HG03342 (cell line): ENCODE measurements at regions not wholly inside any gene's neighbourhood (a gene's known extent, or its start where the extent isn't known, plus 50 kb on each side); places are given as distances from the start of the nearest gene placed in this dataset.
A peak's percentile ranks its signal among the peaks of the same experiment; 100 is the strongest.
"Not testable (repeated sequence)": the region's sequence is repeated elsewhere in the genome, so short reads cannot be mapped to it uniquely, and the experiment has no call there.

Experiments
- ATAC-seq: cut with Tn5 transposase; IDR thresholded peaks from one replicate; pipeline ENCODE4 v1.9.1; 2021; ENCODE audit warnings: mild to moderate bottlenecking, moderate library complexity; ENCODE audit not compliant: unreplicated experiment

DNA sequence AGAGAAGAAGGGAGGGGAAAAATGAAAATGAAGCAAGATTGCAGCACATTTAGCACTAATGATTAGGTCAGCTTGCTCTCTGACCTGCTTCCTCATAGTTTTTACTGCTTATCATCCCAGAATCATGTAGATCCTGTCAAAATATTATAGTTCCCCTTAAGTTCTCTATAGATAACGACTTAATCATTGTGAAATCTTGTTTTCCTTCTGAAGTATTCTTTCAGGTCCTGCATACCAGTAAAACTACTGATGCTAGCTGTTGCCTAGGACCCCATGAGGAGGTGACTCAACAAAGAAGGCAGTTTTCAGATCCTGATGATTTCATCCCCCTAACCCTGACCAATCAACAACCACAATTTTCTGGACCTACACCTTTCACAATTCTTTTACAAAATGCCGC, 1131.7 kb downstream of the SLITRK5 start:
- ATAC-seq, result no peak

DNA sequence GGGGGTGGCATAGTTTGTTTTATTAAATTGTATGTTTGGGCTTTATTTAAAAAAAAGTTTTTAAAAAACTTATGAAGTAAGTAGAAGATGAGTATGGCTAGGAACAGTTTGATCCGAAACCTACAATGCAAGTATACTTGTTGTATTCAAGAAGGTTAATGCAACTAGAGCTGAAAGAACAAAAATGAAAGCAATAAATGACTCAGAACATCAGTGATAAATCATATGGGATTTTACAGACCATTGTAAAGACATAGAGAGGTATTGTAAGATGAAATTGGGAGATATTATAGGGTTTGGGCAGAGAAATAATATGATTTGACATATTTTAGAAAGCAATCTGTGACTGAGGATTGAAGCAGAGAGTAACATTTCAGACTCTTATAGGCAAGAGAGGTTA, 1135.3 kb downstream of the SLITRK5 start:
- no peak for ATAC-seq

DNA sequence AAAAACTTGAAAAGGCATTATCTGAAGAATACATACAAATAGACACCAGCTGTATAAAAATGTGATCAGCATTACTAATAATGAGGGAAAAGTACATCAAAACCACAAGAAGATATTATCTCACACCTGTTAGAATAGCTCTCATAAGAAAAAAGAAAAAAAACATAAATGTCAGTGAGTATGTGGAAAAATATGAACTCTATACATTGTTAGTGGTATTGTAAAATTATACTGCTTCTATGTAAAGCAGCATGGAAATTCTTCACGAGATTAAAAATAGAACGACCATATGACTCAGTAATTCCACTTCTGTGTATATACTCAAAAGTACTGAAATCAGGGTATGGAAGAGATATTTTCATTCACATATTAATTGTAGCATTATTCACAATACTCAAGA, 1146.4 kb downstream of the SLITRK5 start:
- ATAC-seq, result no peak

DNA sequence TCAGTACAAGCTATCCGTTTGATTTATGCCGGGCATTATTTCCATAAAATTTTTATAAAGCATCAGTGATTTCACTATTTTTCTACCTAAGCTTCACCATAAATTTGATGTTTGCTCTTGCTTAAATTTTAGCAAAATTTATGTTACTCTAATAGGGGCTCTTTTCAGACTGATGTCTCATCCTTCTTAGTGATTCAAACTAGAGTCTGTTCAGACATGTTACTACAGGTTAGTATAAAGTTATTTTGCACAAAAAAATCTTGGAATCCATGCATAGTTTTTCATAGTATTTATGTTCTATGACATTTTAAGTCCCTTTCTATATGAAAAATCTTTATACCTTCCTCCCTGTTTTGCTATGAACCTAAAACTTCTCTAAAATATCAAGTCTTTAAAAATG, 1151.9 kb downstream of the SLITRK5 start:
- no peak for ATAC-seq

DNA sequence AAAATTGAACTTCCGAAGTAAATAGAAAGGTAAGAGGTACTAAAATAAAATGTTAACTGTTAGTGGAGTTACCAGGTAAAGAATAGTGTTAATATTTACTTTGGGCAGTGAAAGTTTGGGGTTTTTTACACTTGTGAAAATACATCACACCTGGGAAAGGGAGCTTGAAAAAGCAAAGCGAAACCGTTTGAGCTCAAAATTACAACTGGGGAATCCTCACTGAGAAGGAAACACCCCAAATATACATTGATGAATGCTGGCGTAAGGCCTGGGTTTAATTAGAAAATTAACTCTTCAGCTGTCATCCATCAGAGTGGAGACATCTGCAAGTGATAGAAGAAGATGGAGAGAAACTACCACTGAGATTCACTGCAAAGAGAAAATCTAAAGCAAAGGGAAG, 1153.0 kb downstream of the SLITRK5 start:
- ATAC-seq, result no peak

DNA sequence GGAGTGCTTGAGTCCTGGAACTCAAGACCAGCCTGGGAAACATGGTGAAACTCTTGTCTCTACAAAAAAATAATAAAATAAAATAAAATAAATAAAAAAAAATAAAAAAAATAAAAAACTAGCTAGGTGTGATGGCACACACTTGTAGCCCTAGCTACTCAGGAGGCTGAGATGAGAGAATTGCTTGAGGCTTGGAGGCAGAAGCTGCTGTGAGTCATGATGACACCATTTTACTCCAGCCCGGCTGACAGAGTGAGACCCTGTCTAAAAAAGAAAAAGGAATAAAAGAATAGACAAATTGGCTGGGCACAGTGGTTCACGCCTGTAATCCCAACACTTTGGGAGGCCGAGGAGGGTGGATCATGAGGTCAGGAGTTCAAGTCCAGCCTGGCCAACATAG, 1168.9 kb downstream of the SLITRK5 start:
- ATAC-seq, result no peak

DNA sequence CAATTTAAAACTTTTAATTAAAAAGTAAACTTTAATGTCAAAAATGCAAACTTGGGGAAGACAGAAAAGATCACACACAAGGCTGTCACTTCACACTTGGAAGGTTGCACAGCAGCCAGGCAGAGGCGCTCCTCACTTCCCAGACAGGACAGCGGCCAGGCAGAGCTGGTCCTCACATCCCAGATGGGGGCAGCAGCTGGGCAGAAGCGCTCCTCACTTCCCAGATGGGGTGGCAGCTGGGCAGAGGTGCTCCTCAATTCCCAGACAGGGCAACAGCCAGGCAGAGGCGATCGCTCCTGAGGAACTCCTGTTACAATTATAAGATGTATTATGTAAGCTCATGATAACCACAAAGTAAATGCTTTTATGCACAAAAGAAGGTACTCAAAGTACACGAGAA, 1181.1 kb downstream of the SLITRK5 start:
- ATAC-seq, result not testable (repeated sequence)

DNA sequence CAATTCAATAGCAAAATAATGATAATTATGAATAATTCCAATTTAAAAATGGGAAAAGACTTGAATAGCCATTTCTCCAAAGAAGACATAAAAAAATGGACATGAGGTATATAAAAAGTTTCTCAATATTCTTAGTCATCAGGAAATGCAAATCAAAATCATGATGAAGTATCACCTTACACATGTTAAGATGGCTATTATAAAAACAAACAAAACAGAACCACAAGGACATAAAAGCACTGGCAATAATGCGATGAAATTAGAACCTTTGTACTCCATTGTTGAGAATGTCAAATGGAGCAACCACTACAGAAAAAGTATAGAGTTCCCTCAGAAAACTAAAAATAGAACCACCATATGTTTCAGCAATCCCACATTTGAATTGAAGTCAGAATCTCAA, 1186.1 kb downstream of the SLITRK5 start:
- ATAC-seq, result no peak

DNA sequence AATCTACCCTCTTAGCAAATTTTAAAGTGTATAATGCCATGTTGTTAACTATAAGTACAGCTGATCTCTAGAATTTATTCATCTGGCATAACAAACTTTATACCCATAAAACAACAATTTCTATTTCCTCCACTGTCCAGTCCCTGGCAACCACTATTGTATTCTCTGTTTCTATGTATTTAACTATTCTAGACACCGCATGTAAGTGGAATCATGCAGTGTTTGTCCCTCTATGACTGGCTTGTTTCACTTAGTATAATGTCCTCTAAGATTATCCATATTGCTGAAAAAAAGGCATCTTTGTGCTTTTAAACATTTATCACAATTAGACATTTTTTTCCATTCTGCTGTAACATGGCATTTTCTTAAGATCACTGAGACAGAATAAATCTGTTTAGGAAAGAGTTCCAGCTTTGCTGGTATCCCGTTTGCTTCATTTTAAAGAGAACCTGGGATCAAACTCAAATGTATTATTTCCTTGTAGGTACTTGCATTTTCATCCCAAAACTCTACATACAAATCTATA, 1191.0 kb downstream of the SLITRK5 start:
- ATAC-seq, result no peak

DNA sequence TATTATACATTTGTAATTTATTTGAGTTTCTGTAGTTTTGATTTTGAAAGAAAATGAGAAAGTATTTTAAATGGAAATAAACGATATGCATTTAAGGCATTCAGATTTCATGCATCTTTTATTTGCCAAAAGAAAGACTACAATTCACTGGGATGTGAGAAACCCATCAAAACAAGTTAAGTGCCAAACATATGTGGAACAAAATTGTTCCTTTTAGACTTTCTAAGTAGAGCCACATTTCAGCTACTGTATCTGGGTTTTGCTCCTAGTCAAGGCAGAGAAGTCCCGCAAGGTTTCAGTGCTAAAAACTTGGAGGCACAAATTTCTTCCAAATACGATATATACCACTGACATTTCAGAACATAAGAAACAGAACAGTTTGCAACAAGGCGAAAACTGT, 1191.9 kb downstream of the SLITRK5 start:
- no peak for ATAC-seq

DNA sequence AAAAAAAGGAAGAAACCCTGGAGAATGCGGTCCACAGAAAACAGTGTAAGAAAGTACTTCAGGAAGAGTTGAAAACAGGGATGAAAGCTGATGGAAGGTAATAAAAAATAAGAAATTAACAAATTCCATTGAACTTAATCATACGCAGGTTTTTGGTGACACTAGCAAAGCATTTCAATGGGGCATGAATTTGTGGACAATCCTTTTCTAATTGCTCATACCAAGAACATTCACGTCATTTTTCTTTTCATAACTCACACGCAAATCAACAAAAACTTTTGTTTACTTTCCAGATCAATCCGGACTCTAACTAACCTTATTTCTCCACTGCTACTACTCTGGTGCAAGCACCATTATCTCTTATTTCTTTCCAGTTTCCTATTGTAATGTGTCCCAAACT, 1195.0 kb downstream of the SLITRK5 start:
- ATAC-seq, result no peak

DNA sequence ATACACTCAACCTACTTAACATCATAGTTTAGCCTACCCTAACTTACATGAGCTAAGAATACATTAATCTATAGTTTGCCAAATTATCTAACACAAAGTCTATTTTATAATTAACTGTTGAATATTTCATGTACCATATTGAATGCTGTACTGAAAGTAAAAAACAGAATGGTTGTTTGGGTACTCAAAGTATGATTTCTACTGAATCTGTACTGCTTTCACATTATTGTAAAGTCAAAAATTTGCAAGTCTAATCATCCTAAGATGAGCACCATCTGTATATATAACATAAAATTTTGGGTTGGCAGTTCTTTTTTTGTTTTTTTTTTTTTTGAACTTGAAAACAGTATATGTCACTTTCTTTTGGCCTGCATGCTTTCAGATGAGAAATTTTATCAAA, 1212.6 kb downstream of the SLITRK5 start:
- no peak for ATAC-seq

DNA sequence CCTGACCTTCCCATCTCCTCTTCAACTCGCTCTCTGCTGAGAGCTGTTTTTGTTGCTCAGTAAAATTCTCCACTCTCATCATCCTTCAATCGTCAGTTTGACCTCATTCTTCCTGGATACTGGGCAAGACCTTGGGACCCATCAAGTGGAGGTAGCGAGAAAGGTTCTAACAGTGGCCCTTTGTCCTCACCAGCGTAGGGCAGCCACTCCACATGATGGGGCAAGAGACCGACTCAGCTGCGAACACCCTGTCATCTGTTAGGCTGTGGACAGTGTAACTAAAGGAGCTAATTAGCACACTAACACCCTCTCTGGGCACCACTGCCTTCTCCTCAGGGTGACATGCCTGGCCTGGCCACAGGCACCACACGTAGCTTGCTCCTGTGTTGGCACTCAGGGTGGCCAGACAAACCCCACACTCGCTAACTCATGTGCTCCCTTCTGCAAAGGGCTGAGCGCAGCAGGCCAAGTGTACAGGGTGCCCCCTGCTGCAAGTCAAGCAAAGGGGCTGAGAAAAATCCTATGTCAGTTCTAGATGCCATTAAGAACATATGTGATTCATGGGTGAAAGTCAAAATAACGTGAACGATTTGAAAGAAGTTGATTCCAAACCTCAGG, 1216.0 kb downstream of the SLITRK5 start:
- ATAC-seq, result no peak

DNA sequence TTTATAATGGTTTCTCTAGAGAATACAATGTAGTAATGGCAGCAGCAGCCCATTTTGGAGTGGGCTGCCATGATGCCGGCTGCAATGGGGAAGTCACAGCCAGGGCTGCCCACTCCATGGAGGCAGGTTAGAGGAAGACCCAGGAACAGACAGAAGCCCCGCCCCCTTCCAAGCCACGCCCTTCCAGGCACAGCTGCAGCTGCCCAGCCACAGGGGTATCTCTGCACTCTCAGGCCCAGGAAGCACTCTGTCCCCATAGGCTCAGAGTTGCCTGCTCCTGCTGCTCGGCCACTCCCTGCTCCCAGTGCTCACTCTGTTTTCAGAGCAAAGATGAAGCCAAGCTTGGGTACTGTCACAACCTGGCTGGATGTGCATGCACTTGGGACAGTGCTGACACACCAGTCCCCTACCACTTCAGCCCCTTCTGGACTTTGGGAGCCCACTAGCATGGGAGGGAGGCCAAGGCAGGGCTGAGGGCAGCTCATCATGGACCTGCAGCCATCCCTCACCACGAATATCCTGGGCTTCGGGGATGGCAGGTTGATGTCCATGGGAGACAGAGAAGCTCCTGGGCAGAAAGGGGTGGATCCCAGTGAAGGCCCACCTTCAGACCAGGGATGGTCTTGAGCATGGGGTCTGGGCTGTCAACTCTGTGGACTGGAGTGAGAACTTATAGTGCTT, 1224.2 kb downstream of the SLITRK5 start:
- no peak for ATAC-seq

DNA sequence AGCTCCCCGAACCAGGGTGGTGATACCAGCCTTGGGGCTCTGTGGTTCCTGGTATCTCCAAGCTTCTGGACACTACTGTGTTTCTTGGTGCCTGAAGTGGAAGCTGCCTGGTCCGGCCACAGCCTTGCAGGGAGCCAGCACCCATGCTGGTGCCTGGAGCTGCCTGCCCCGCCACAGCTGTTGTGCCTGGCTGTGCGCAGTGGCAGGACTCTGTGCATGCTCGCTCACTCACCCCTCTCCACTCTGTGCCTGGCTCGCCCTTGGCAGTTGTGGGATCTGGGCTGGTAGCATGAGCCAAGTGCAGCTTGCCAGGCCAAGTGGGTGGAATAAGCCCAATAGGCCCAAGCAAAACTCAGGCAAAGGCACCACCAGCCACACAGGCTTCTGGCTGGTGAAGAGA, 1225.3 kb downstream of the SLITRK5 start:
- no peak for ATAC-seq

DNA sequence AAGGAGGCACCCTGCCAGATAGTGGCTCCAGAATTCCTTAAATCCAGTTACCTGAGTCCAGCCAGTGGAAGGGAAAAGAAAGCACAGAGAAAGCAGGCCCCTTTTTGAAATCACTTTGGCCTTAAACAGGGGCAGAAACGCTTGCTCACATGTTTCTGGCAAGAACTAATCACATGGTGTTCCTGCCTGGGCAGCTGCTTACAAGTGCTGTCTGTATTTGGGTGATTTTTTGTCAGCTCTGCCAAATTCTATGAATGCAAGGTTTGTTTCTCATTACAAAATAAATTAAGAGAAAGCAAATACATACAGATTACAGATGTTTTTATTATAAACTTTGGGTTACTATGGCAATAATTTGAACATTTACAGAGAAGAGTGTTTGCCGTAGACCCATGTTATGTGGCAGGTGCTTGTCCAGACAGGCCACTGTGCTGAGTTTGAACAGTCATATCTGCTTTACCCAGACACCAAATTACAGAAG, 1237.8 kb downstream of the SLITRK5 start:
- no peak for ATAC-seq

DNA sequence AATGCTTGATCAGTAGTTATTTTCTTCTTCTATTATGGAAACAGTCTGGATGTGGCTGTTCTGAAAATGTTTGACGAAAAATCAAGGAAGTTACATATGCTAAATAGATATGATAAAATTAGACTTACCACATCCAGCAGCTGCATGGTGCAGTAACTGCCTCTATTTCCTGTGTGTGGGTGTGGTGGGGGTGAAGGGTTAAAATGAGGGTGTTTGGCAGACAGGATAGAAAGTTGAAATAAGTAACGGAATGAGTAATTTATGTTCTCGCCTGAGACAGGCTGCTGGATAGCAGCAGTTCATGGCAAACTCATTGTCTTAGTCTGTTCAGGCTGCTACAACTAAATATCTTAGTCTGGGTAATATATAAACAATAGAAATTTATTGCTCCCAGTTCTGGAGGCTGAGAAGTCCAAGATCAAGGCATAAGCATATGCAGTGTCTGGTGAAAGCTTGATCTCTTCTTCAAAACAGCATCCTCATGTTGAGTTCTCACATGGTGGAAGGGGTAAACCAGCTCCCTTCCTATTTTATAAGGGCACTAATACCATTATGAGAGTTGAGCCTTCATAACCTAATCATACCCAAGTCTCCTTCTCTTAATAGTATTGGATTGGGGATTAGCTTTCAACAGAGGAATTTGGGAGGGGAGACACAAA, 1248.9 kb downstream of the SLITRK5 start:
- peak; percentile 92 for ATAC-seq

DNA sequence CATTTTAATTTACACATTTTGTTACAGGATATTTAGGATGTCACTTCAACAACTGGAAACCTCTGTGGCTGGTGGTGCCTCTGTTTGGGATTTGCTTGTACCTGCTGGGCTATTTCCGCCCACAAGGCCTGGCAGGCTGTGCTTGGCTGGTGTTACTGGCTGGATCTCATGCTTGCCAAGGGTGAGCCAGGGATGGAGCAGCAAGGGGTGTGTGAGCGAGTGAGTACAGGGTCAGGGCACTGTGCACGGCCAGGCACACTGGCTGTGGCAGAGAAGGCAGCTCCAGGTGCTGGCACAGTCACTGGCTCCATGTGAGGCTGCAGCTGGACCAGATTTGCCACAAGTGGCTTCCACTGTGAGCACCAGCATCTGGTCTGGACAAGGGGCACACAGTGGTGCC, 1254.8 kb downstream of the SLITRK5 start:
- no peak for ATAC-seq

DNA sequence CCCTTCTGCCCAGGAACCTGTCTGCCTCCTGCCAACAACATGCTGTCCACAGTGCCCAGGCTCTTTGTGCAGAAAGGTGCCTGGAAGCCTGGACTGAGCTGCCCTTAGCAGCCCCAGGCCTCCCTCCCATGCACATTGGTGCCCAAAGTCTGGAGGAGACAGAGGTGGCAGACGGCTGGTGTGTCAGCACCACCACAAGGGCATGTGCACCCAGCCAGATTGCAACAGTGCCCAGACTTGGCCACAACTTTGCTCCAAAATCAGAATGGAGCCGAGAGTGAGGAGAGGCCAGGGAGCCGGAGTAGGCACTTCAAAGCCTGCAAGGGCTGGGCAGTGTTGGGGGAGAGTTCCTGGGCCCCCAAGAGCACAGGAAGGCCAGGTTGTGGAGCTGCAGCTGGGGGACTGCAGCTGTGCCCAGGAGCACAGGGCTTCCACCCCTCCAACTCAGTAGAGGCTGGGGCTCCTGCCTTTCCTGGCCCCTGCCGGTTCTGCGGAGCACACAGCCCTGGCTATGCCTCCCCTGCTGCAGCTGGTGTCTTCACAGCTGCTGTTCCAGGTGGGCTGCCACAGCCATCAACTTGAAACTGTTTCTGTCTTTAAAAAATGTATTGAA, 1255.8 kb downstream of the SLITRK5 start:
- no peak for ATAC-seq

DNA sequence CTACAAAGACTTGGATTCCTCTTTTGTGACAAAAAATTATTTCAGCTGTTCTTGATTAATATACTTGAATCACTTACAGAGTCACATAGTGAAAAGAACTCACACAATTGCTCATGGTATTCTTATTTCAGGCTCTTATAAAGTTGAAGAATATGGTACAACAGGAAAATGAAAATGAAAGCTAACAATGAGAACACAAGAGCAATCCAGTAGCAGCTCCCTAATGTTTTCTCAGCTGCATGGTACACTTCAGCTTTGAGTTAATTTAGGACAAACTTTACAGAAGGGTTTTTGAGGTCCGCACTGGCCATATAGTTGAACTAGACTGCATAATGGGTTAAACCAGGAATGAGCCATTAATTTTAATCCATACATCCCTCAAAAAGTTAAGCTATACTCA, 1261.8 kb downstream of the SLITRK5 start:
- ATAC-seq, result no peak

DNA sequence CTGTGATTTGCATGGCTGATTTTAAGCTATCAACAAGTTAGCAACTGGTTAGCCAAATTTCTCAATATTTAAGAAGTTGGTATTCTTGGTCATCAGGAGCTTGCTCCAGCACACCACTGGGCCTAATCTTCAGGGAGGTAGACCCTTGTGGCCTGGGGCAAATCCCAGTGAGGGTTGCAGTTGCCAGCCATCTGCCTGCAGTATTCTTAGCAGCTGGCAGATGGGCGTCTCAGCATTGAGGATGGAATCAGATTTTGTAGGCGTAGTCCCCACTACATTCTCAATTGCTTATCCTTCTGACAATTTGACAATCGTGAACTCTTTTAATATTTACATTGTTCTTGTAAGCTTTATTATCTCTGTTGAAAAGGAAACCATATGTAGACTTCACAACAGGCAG, 1266.2 kb downstream of the SLITRK5 start:
- no peak for ATAC-seq

DNA sequence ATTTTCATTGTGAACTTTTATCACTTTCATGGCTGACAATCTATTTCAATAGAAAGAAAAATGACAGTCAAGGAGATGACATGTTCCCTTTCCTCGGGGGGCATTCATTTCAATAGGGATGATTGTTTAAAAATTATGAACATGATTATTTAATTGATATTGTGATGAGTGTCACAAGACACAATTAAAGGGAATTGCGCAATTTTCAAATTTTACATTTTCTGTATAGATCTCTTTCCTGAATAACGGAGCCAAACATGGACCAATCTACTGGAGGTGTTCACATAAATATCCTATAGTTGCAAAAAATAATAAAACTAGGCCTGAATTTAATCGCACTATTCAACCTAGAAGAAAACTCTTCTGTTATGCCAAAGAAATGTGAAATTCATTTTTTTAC, 1274.6 kb downstream of the SLITRK5 start:
- ATAC-seq, result no peak
